CD4-positive, alpha-beta T cell treated with Interleukin-2 at 100 ng/mL for 4 hours (primary cell): ENCODE measurements at regions not wholly inside any gene's neighbourhood (a gene's known extent, or its start where the extent isn't known, plus 50 kb on each side); places are given as distances from the start of the nearest gene placed in this dataset.
"Not testable (repeated sequence)": the region's sequence is repeated elsewhere in the genome, so short reads cannot be mapped to it uniquely, and the experiment has no call there.

Experiments
- DNase-seq: peaks from one replicate; pipeline ENCODE4 v3.0.0-alpha.2; 2020; ENCODE audit warnings: low spot score

DNA sequence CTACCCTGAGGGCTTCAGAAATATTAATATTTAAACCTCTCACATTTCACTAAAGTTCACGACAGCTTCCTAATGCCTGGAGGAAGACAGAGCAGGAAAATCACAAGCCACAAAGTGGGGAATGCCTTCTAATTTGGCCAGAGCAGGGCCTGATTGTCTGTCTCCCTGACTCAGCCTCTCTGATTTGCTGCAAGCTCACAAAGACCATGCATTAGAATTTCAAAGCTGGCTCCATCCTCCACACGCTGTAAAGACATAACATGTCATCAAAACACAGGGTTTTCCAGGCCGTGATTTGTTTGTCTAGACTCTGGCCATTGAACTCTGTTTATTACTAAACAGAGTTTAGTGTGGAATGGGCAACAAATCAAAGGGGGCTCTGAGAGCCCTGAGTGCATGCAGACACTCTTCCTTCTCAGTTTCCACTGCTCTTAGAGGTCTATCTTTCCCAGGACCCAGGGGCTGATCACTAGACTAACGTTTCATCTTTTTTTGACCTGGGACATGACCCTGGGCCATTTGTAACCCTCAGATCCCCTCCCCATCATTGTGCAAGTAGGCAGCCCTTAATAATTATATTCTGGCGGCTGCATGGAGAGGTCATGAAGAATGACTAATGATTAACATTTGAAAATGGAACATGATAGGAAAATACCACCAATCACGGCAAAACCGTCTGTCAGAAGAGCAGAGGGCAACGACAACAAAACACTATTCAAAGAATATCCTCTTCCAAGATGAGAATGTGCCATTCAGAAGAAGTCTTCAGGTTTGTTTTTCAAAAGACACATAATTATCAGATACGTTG lies 140.2 kb downstream of the ENC1 start:
- DNase-seq: no peak

- DNase-seq: no peak
Measured at GRCh38 chr5:74499256-74500050, 141.1 kb downstream of the ENC1 start.

GRCh38 chr5:74497706-74498105 lies 142.8 kb downstream of the ENC1 start:
- DNase-seq: no peak

DNA sequence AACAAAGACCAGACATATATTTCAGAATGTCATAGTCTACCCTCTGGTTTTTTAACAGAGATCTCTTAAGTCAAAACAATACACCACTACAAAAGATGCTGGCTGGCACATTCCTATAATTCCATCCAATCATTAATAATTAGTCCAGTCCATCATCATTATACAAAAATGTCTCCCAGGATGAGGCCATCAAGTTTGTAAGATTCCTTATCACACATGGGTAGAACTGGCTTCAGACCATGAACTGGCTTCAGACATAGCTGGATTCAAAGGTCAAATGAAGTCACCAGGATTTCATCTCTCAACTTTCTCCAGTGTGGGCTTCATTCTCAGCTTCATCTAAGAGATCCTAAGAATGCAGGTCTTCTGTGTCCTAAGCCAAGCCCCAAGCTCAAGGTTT lies 147.1 kb downstream of the ENC1 start:
- no peak for DNase-seq

DNA sequence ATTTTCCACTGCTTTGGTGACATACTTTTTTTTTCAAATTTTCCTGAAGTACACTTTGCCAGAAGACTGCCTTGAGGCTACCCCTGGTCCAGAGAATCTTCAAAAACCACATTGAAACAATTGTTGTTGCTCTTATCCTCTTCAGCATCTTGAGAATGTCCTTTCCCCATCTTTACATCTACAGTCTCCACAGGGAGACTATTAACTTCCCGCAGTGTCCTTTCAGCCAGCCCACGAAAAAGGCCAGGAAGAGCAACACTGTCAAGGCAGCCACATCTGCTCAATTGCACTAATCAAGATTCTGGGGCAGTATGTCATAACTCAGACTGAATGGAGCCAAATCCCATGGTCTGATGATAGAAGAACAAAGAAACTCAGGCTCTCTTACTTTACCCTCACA lies 148.3 kb downstream of the ENC1 start:
- DNase-seq: no peak

GRCh38 chr5:74491586-74491985 lies 148.9 kb downstream of the ENC1 start:
- DNase-seq: no peak

DNA sequence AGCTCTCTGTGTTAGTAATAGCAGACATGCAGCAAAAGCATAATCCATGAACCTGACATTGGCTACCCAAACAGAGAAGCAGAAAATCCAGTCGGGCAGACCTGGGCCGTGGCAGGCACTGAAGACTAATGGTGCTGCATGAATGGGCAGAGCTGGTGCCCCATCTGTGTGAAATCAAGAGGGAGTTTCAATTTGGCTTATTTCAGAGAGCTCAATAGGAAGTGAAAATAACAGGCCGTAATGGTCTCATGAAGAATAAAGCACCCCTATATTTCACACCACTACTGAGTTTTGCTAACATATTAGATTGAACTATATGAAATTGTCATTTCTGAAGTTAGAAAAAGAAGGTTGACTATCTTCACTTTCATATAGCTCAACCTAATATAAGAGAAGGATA lies 149.7 kb downstream of the ENC1 start:
- DNase-seq: no peak

GRCh38 chr5:74482990-74483389 lies 157.5 kb downstream of the ENC1 start:
- DNase-seq: no peak

- no peak for DNase-seq
Measured at GRCh38 chr5:74482523-74482922, 158.0 kb downstream of the ENC1 start.

DNA sequence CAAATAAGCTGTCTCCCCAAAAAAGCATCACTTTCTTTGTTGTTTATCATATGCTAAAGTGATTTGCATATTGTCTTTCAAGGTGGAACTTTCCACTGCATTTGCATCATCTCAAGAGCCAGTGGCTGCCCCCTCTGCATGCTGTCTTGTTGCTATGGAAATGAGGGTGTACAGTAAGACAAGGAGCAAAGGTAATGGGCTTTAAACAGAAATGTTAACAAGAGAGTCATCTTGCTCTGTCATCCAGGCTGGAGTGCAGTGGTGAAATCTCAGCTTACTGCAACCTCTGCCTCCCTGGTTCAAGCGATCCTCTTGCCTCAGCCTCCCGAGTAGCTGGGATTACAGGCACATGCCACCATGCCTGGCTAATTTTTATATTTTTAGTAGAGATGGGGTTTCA lies 159.2 kb downstream of the ENC1 start:
- DNase-seq: not testable (repeated sequence)

DNA sequence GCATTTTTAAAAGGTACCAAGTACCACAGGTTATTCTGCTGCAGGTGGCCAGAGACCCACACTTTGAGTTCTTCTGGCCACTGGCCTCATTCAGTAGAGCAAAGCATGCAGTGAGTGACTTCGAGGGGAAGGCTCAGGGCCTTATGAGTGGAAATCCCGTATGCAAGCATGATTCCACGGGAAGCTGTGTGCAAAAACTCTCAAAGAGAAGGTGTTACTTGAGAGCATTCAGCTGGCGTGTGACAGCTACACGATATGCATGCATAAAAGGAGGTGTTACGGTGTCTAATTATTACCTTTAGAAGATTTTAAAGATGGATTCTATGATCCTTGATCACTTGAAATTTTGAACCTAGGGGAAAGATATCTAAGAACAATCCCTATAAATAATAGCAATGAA lies 160.3 kb downstream of the ENC1 start:
- DNase-seq: no peak

GRCh38 chr5:74478328-74478727 lies 162.2 kb downstream of the ENC1 start:
- no peak for DNase-seq

DNA sequence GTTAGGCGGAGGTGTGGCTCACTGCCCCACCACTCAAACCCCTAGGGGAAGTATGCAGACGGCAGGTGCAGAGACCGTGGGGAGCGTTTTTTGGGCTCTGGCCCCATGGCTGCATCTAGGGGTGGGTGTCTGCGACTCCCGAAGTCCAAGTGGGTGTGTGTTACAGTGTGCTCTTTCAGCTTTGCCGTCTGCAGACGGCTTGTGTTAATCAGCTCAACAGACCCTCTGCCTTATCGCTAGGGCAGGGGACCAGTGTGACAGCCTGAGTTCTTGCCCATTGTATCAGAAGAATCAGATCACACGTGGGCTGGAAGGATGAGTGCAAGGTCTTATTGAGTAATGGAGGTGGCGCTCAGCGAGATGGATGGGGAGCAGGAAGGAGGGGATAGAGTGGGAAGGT lies 162.8 kb downstream of the ENC1 start:
- DNase-seq: no peak

DNA sequence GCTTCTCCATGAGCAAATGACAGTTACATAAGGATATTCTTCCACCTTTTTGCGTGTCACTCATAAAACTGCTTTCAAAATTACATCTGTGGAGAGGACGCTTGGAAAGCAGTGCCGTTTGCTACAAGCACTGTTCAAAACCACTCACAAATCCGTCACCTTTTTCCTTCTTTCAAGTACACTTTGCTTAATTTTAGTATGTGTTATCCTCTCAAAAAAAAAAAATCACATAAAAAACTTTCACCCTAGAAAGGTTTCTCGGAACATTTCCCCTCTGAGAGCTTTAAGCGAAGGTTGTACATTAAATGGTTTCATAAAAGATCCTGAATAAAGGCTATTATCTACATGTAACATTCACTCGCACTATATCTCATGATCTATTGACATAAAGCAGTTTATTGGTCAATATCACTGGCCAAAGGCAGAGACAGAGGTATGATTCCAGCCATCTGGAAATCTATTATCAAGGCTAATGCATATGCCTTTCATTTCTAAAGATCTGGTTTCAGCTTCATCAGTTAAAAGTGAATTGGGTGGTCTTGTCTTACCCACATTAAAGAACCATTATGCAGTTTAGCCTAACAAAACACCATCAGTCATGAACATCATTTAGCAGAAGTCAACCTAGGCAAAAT lies 163.6 kb downstream of the ENC1 start:
- DNase-seq: no peak

GRCh38 chr5:74476046-74476818 lies 164.3 kb downstream of the ENC1 start:
- DNase-seq: no peak

DNA sequence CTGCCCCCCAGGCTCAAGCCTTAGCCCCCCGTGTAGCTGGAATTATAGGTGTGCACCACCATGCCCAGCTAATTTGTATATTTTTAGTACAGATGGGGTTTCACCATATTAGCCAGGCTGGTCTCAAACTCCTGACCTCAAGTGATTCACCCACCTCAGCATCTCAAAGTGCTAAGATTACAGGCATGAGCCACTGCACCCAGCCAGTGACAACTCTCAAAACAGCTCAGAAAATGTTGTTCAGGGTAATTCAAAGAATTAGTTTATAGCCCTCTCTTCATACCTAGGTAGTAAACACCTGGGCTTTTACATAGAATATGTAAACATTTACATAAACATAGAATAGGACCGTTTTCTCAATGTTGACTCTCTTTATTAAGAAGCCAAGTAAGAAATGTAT lies 168.7 kb downstream of the ENC1 start:
- DNase-seq: no peak

GRCh38 chr5:74469234-74469994 lies 171.1 kb downstream of the ENC1 start:
- no peak for DNase-seq

GRCh38 chr5:74468421-74468820 lies 172.1 kb downstream of the ENC1 start:
- no peak for DNase-seq

DNA sequence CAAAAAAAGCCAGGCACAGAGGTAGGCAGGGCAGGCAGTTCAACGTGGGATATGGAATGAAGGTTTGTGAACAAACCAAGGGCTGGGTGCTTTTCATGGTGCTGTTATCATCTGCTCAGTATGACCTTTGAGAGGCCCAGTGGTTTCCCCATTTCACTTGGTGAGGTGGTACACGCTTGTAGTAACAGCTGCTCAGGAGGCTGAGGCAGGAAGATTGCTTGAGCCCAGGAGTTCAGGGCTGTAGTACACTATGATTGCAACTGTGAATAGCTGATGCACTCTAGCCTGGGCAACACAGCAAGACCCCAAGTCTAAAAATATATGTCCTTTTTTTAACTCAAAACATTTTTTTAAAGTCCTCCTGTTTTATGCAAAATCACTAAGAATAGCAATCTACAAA lies 174.8 kb downstream of the ENC1 start:
- no peak for DNase-seq

DNA sequence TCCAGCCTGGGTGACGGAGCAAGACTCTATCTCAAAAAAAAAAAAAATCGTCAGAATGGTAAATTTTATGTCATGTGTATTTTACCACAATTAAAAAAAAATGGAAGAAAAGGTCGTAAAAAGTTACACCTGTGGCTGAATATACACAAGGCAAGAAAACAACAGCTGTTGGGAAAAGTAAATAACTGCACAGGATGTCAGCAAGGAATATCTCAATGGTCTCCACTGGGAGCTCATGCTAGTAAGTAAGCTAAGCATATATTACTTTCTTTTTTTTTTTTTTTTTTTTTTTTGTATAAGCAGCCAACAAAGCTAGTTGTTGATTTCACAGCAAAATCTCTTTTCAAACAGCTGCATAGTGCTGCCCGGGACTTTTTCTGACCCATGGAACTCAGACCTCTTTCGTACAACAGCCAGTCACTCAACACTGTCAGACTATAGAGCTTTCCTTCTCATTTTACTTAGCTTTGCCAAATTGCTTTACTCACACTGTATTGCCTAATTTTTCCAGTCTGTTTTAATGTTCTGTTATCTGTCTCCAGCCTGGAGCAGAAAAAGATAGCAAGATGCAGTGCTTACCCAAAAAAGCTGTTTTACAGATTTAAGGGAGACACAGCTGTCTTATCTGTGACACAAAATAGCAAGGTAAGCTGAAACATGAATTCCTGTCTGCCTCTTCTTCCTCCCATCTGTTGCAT lies 175.9 kb downstream of the ENC1 start:
- no peak for DNase-seq

GRCh38 chr5:74462356-74462755 lies 178.2 kb downstream of the ENC1 start:
- no peak for DNase-seq
